Sigmoid colon (tissue), 6 donors: ENCODE measurements at regions not wholly inside any gene's neighbourhood (a gene's known extent, or its start where the extent isn't known, plus 50 kb on each side); places are given as distances from the start of the nearest gene placed in this dataset.
"Not testable (repeated sequence)": the region's sequence is repeated elsewhere in the genome, so short reads cannot be mapped to it uniquely, and the experiment has no call there.

ENCODE experiments used
- DNase-seq: peaks from one replicate; pipeline ENCODE4 v3.0.0-alpha.2; 2019
- H3K27ac ChIP-seq, 4 donors: fragments of 200-600 bp; sonication (generic); one replicate each; pipeline ENCODE4 v1.5.1; 2016 to 2019; ENCODE audit warnings: mild to moderate bottlenecking in 1 of 4
- H3K27me3 ChIP-seq, 3 donors: fragments of 200-600 bp; sonication (generic); one replicate each; pipeline ENCODE4 v1.5.1; 2019; ENCODE audit warnings: mild to moderate bottlenecking in 1 of 3
- H3K36me3 ChIP-seq, 4 donors: fragments of 200-600 bp; sonication (generic); one replicate each; pipeline ENCODE4 v1.5.1; 2016 to 2019
- H3K4me1 ChIP-seq, 4 donors: fragments of 200-600 bp; sonication (generic); one replicate each; pipeline ENCODE4 v1.5.1; 2017 to 2019
- H3K4me3 ChIP-seq, 4 donors: fragments of 200-600 bp; sonication (generic); one replicate each; pipeline ENCODE4 v1.5.1; 2017 to 2019; ENCODE audit warnings: mild to moderate bottlenecking in 2 of 4, moderate library complexity in 1 of 4
- H3K9me3 ChIP-seq, 4 donors: fragments of 200-600 bp in 3 of 4; sonication (generic) in 3 of 4; one replicate each; pipeline versions ENCODE4 v1.5.1 to v1.6.1; 2013 to 2019
- CTCF ChIP-seq, 4 experiments: fragments of 450-650 bp in 3 of 4; fragments of 200-600 bp in 1 of 4; IDR thresholded peaks; one replicate each; pipeline ENCODE4 v1.5.1; 2016 to 2019; ENCODE audit warnings: antibody characterized with exemption in 4 of 4, mild to moderate bottlenecking in 3 of 4, moderate library complexity in 2 of 4
- EP300 ChIP-seq, 4 donors: sonication (generic); formaldehyde crosslinking; IDR thresholded peaks; one replicate each; pipeline ENCODE4 v1.6.1; 2017; ENCODE audit warnings: antibody characterized with exemption in 4 of 4
- POLR2A ChIP-seq, 2 donors: fragments of 450-650 bp; IDR thresholded peaks; one replicate each; pipeline ENCODE4 v1.6.1; 2016; ENCODE audit warnings: antibody characterized with exemption in 2 of 2, mild to moderate bottlenecking in 2 of 2, moderate library complexity in 2 of 2
- POLR2AphosphoS5 ChIP-seq, 4 donors: sonication (generic); formaldehyde crosslinking; IDR thresholded peaks; one replicate each; pipeline ENCODE4 v1.6.1; 2017; ENCODE audit warnings: antibody characterized with exemption in 4 of 4
- whole genome bisulfite sequencing, 2 donors: extraction: QIAGEN DNeasy Blood & Tissue Kit; methylation state at CpG; one replicate each; pipeline ENCODE4 v1.1.7; 2013; 5-methylcytosine and 5-hydroxymethylcytosine counted together
- intact Hi-C: fragments of 100-400 bp; cut with DNase I; formaldehyde crosslinking; loops from one replicate; pipeline ENCODE4 v1.15.1; 2023
- small RNA-seq, 3 donors: library from RNA; depleted of rRNA; stranded (forward); fragments of <200 nt; gene quantifications; one replicate each; pipeline ENCODE3, GENCODE V24; 2016
- donor health status: healthy with polysubstance abuse.
- donor health status: healthy.

- intact Hi-C loops, H3K36me3 ChIP-seq, H3K4me3 ChIP-seq, H3K9me3 ChIP-seq, DNase-seq, H3K27ac ChIP-seq, H3K4me1 ChIP-seq: not testable (repeated sequence)
- 59 to 86% methylated on average over 6 of the region's 6 CpGs for WGBS, 2 donors
- peaks cover 0 to 16% (median 0%) of the 10 kb centered on the region in 3 donors for H3K27me3 ChIP-seq
Observed at GRCh38 chr16:5161888-5162287, 64.3 kb upstream of the EEF2KMT start.

- H3K4me3 ChIP-seq, H3K4me1 ChIP-seq, H3K9me3 ChIP-seq, H3K27ac ChIP-seq, intact Hi-C loops, DNase-seq, H3K36me3 ChIP-seq, H3K27me3 ChIP-seq: not testable (repeated sequence)
- WGBS, 2 donors: 73 to 80% methylated on average over 4 of the region's 4 CpGs
Observed at GRCh38 chr16:5160010-5160409, 62.4 kb upstream of the EEF2KMT start.

GRCh38 chr16:5159537-5159936 lies 61.9 kb upstream of the EEF2KMT start:
- H3K27ac ChIP-seq, H3K27me3 ChIP-seq, H3K9me3 ChIP-seq, H3K36me3 ChIP-seq, DNase-seq, H3K4me1 ChIP-seq, intact Hi-C loops, H3K4me3 ChIP-seq: not testable (repeated sequence)
- WGBS, 2 donors: 49 to 64% methylated on average over 5 of the region's 5 CpGs

- intact Hi-C loops: no loop called here
- H3K27me3 ChIP-seq: no peaks in the 10 kb centered on the region
- no peak for TF ChIP-seq CTCF (IDR thresholded peaks at IDR 0.05)
- no peak for TF ChIP-seq POLR2AphosphoS5 (IDR thresholded peaks at IDR 0.05)
- no peak for TF ChIP-seq POLR2A (IDR thresholded peaks at IDR 0.05)
- no peak for TF ChIP-seq EP300 (IDR thresholded peaks at IDR 0.05)
- peaks cover 0 to 3% (median 0%) of the 10 kb centered on the region in 4 donors for H3K9me3 ChIP-seq
- H3K4me3 ChIP-seq: no peak overlapping the region
- no peaks in the 10 kb centered on the region for H3K4me1 ChIP-seq
- H3K36me3 ChIP-seq: no peaks in the 10 kb centered on the region
- WGBS, 2 donors: 92 to 95% methylated on average over 3 of the region's 3 CpGs
- no peak for DNase-seq
- H3K27ac ChIP-seq: no peak overlapping the region
Observed at GRCh38 chr16:5158494-5158893, 60.9 kb upstream of the EEF2KMT start.

GRCh38 chr16:5156486-5156885 lies 58.9 kb upstream of the EEF2KMT start:
- H3K4me3 ChIP-seq, DNase-seq, H3K27me3 ChIP-seq, H3K9me3 ChIP-seq, intact Hi-C loops, H3K36me3 ChIP-seq, H3K27ac ChIP-seq, H3K4me1 ChIP-seq: not testable (repeated sequence)
- 89 to 92% methylated on average over 4 of the region's 4 CpGs for WGBS, 2 donors

- H3K27me3 ChIP-seq, H3K9me3 ChIP-seq, H3K36me3 ChIP-seq, H3K4me3 ChIP-seq, H3K27ac ChIP-seq, DNase-seq, H3K4me1 ChIP-seq, intact Hi-C loops: not testable (repeated sequence)
- WGBS, 2 donors: 92 to 97% methylated on average over 1 of the region's 1 CpG
Observed at GRCh38 chr16:5154006-5154405, 56.4 kb upstream of the EEF2KMT start.

- H3K36me3 ChIP-seq, H3K4me1 ChIP-seq, intact Hi-C loops, H3K9me3 ChIP-seq, H3K4me3 ChIP-seq, H3K27me3 ChIP-seq, DNase-seq, H3K27ac ChIP-seq: not testable (repeated sequence)
- WGBS, 2 donors: 81% methylated on average over 2 of the region's 2 CpGs
Observed at GRCh38 chr16:5151409-5151808, 53.8 kb upstream of the EEF2KMT start.

Small RNA genes lying in the stretch of these regions (small RNA-seq; reads per million reads assigned to genes)
- gene AC007012.1 (0 reads per million in 3 donors), gene MIR8065 (0 reads per million in 3 donors), gene RNU6-328P (0 reads per million in 3 donors), gene RNU6-457P (0 reads per million in 3 donors), gene RNU7-99P (0 reads per million in 3 donors), gene SNRPCP20 (0 reads per million in 3 donors)
